AG10803 (cell line): ENCODE measurements at regions not wholly inside any gene's neighbourhood (a gene's known extent, or its start where the extent isn't known, plus 50 kb on each side); places are given as distances from the start of the nearest gene placed in this dataset.
"Not testable (repeated sequence)": the region's sequence is repeated elsewhere in the genome, so short reads cannot be mapped to it uniquely, and the experiment has no call there.

Source experiments
- DNase-seq: peaks from one replicate; pipeline ENCODE4 v3.0.0; 2010; ENCODE audit warnings: low read depth
- H3K4me3 ChIP-seq: 2 replicates; pipeline ENCODE4 v1.5.1; 2011; ENCODE audit warnings: mild to moderate bottlenecking, low read length, control low read depth
- TF ChIP-seq, protein P1 (sequence below): conservative IDR thresholded peaks from 2 replicates; pipeline ENCODE4 v1.5.1; 2011; ENCODE audit warnings: mild to moderate bottlenecking, low read length, control low read depth, inconsistent platforms

- TF ChIP-seq, protein P1, sequence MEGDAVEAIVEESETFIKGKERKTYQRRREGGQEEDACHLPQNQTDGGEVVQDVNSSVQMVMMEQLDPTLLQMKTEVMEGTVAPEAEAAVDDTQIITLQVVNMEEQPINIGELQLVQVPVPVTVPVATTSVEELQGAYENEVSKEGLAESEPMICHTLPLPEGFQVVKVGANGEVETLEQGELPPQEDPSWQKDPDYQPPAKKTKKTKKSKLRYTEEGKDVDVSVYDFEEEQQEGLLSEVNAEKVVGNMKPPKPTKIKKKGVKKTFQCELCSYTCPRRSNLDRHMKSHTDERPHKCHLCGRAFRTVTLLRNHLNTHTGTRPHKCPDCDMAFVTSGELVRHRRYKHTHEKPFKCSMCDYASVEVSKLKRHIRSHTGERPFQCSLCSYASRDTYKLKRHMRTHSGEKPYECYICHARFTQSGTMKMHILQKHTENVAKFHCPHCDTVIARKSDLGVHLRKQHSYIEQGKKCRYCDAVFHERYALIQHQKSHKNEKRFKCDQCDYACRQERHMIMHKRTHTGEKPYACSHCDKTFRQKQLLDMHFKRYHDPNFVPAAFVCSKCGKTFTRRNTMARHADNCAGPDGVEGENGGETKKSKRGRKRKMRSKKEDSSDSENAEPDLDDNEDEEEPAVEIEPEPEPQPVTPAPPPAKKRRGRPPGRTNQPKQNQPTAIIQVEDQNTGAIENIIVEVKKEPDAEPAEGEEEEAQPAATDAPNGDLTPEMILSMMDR = no peak
- DNase-seq = no peak
These were observed 62.7 kb upstream of the ST3GAL5 start for GRCh38 chr2:85951351-85952067.

DNA sequence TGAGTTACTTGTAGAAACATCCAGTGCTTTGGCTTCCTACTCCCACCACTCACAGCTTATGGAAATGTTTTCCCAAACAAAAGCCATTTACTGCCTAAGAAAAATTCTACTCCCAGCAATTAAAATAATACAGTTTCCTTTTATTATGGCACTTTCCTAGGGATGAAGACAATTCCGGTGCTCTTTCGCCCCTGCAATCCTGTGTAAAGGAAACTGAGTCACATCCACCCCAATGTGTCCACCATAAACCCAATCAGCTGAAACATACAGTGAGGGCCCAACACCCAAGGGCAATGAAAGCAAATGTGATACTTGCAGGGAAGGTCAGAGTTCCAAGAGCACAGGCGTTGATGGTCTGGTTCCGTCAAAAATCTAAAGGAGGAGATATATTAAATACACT, 62.0 kb upstream of the ST3GAL5 start:
- DNase-seq = no peak
- TF ChIP-seq, protein P1 = no peak
- H3K4me3 ChIP-seq = no peak overlapping the region

More at GRCh38 chr2:85951351-85952067, 62.7 kb upstream of the ST3GAL5 start:
- H3K4me3 ChIP-seq = no peak overlapping the region

- TF ChIP-seq, protein P1 = no peak
- no peak overlapping the region for H3K4me3 ChIP-seq
- no peak for DNase-seq
These were observed 60.5 kb upstream of the ST3GAL5 start for GRCh38 chr2:85949280-85949679.

DNA sequence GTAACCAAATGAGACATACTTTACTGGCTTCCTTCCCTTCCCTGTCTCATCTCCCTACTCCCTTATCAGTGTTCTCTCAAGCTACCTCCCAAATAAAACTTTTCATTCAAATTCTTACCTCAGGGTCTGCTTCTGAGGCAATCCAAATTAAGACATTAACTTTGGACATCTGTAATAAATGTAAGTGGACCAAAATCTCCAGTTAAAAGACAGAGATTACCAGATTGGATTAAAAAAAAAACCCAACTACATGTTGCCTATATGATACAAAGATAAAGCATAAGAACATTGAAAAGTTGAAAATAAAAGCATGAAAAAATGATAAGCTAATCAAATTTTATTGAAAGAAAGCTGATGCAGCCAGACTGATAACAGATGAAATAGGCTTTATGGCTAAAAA, 58.8 kb upstream of the ST3GAL5 start:
- no peak for DNase-seq
- no peak overlapping the region for H3K4me3 ChIP-seq
- TF ChIP-seq, protein P1 = no peak

- H3K4me3 ChIP-seq = no peak overlapping the region
- no peak for DNase-seq
- TF ChIP-seq, protein P1 = no peak
These were observed 56.8 kb upstream of the ST3GAL5 start for GRCh38 chr2:85945586-85945985.

DNA sequence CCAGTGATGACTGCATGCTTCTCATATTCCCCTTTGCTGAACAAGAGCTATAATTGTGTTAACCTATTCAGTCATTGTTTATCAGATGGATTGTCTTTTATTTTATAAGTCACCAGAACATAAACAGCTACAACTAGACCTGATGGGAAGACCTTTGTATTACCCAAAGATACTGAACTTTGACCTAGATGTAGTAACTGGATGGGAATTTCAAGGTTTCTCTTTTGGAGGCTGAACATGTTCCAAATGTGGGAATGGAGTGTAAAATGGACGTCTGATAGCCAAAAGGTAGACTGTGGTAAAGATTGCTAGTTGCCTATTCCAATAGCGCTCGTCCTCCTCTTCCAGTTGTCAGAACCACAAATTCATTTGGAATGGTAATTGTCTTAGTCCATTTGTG, 56.4 kb upstream of the ST3GAL5 start:
- TF ChIP-seq, protein P1 = no peak
- H3K4me3 ChIP-seq = no peak overlapping the region
- no peak for DNase-seq

DNA sequence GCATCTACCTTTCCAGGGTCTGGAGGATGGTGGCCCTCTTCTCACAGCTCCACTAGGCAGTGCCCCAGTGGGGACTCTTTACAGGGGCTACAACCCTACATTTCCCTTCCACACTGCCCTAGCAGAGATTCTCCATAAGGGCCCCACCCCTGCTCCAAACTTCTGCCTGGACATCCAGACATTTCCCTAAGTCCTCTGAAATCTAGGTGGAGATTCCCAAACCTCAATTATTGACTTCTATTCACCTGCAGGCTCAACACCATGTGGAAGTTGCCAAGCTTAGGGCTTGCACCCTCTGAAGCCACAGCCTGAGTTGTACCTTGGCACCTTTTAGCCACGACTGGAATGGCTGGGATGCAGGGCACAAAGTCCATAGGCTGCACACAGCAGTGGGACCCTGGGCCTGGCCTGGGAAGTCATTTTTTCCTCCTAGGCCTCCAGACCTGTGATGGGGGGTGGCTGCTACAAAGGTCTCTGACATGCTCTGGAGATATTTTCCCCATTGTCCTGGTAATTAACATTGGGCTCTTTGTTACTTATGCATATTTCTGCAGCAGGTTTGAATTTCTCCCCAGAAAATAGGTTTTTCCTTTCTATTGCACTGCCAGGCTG, 53.7 kb upstream of the ST3GAL5 start:
- TF ChIP-seq, protein P1 = no peak
- H3K4me3 ChIP-seq = no peak overlapping the region
- no peak for DNase-seq

GRCh38 chr2:85941490-85941889, 52.7 kb upstream of the ST3GAL5 start:
- not testable (repeated sequence) for DNase-seq

More at GRCh38 chr2:85941490-85941889, 52.7 kb upstream of the ST3GAL5 start:
- not testable (repeated sequence) for H3K4me3 ChIP-seq
